ENCODE measurements at regions not wholly inside any gene's neighbourhood (a gene's known extent, or its start where the extent isn't known, plus 50 kb on each side); places are given as distances from the start of the nearest gene placed in this dataset.

DNA sequence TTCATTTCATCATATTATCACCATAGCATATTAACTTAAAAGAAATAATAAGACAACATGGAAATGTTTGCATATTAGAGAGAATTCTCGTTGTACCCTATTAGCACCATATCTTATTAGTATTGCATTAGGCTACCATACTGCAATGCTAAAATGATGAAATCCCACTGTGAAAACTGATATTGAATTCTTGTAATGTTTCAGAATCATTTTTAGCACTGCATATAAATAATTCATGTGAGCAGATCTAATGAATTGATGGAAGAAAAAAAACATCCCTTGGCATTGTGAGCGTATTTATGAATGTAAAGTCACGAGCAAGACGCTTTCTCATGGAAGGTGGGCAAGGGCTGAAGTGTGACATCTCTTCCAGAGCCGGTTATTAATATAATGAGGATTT, 257.1 kb upstream of the PTBP2 start:
- no TSS peak for BruUV-seq (replicated peaks)
- Histone ChIP-seq H3K4me1 (ENCODE audit: insufficient read depth, low read length) (no peaks in the 10 kb centered on the region), H2AFZ (ENCODE audit: low read length) (no peak overlapping the region), H3K4me2 (ENCODE audit: low read depth, low read length) (no peak overlapping the region), H3K4me3 (replicated peaks in 1 of 3; ENCODE audit: insufficient read depth in 1 of 3, low read depth in 2 of 3, low read length in 3 of 3) (no peak overlapping the region), H3K9ac (ENCODE audit: insufficient read depth, low read depth, low read length) (no peak overlapping the region), H3K27ac (ENCODE audit: extremely low read length, insufficient read depth, low read length) (no peak overlapping the region), H3K27me3 (ENCODE audit: control insufficient read depth in 1 of 2, insufficient read depth in 2 of 2, low read length in 2 of 2) (no peaks in the 10 kb centered on the region), H3K36me3 (replicated peaks in 1 of 2; ENCODE audit: control insufficient read depth in 1 of 2, insufficient read depth in 2 of 2, low read length in 2 of 2) (no peaks in the 10 kb centered on the region), H4K20me1 (ENCODE audit: insufficient read depth, low read length) (no peaks in the 10 kb centered on the region), H3K79me2 (ENCODE audit: insufficient read depth, low read length) (no peaks in the 10 kb centered on the region), H3K9me3 (ENCODE audit: low read length) (no peaks in the 10 kb centered on the region)
- in situ Hi-C loops (cut with HindIII; ENCODE audit: extremely low pct_ligation_motif_present, low pct_unique_long_range_greater_than_20kb) (no loop called here), intact Hi-C loops (cut with micrococcal nuclease; ENCODE audit: unreplicated experiment) (no loop called here)
- CTCF ChIA-PET (ENCODE audit: low intra/inter-chr PET ratio, low total read pairs), result no interaction called here
- DNase-seq (ENCODE audit: low spot score), result no peak
- no peak for FAIRE-seq
- WGBS (ENCODE audit: low lambda C conversion rate), result 11% methylated on average over 5 of the region's 5 CpGs
- ATAC-seq, result no peak
- POLR2A ChIA-PET, result no interaction called here
- no peak for TF ChIP-seq SNAI1 (CRISPR knock-in tag; IDR thresholded peaks at IDR 0.05; ENCODE audit: borderline replicate concordance)
- no peak for TF ChIP-seq ZC3H4 (CRISPR knock-in tag; IDR thresholded peaks at IDR 0.05; ENCODE audit: borderline replicate concordance)
- no peak for TF ChIP-seq EP300 (IDR thresholded peaks at IDR 0.05; ENCODE audit: low read depth in 2 of 2, low read length in 2 of 2)
- TF ChIP-seq EP300 (CRISPR knock-in tag; IDR thresholded peaks at IDR 0.05; ENCODE audit: borderline replicate concordance), result no peak
- TF ChIP-seq ZNF556 (CRISPR knock-in tag; IDR thresholded peaks at IDR 0.05; ENCODE audit: borderline replicate concordance), result no peak
- TF ChIP-seq, protein P1, sequence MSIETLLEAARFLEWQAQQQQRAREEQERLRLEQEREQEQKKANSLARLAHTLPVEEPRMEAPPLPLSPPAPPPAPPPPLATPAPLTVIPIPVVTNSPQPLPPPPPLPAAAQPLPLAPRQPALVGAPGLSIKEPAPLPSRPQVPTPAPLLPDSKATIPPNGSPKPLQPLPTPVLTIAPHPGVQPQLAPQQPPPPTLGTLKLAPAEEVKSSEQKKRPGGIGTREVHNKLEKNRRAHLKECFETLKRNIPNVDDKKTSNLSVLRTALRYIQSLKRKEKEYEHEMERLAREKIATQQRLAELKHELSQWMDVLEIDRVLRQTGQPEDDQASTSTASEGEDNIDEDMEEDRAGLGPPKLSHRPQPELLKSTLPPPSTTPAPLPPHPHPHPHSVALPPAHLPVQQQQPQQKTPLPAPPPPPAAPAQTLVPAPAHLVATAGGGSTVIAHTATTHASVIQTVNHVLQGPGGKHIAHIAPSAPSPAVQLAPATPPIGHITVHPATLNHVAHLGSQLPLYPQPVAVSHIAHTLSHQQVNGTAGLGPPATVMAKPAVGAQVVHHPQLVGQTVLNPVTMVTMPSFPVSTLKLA (IDR thresholded peaks at IDR 0.05), result no peak
- TF ChIP-seq MED8 (CRISPR knock-in tag; IDR thresholded peaks at IDR 0.05; ENCODE audit: insufficient replicate concordance), result no peak
- TF ChIP-seq MTF2 (CRISPR knock-in tag; IDR thresholded peaks at IDR 0.05; ENCODE audit: borderline replicate concordance), result no peak

- no peak overlapping the region for H3K4me2 ChIP-seq (ENCODE audit: low read depth, low read length)
- CTCF ChIA-PET (ENCODE audit: low intra/inter-chr PET ratio, low total read pairs), result no interaction called here
- H3K4me1 ChIP-seq (ENCODE audit: insufficient read depth, low read length), result no peaks in the 10 kb centered on the region
- no peaks in the 10 kb centered on the region for H3K79me2 ChIP-seq (ENCODE audit: insufficient read depth, low read length)
- WGBS (ENCODE audit: low lambda C conversion rate), result 32% methylated on average over 3 of the region's 3 CpGs
- H3K9me3 ChIP-seq (ENCODE audit: low read length), result no peaks in the 10 kb centered on the region
- H3K27ac ChIP-seq (ENCODE audit: extremely low read length, insufficient read depth, low read length), result no peak overlapping the region
- H3K4me3 ChIP-seq (replicated peaks in 1 of 3; ENCODE audit: insufficient read depth in 1 of 3, low read depth in 2 of 3, low read length in 3 of 3), result no peak overlapping the region
- no peaks in the 10 kb centered on the region for H3K27me3 ChIP-seq (ENCODE audit: control insufficient read depth in 1 of 2, insufficient read depth in 2 of 2, low read length in 2 of 2)
- in situ Hi-C loops (cut with HindIII; ENCODE audit: extremely low pct_ligation_motif_present, low pct_unique_long_range_greater_than_20kb) (no loop called here), intact Hi-C loops (cut with micrococcal nuclease; ENCODE audit: unreplicated experiment) (no loop called here)
- DNase-seq (ENCODE audit: low spot score), result no peak
- no peak for FAIRE-seq
- POLR2A ChIA-PET, result no interaction called here
- ATAC-seq, result no peak
- BruUV-seq (replicated peaks), result no TSS peak
- no peaks in the 10 kb centered on the region for H4K20me1 ChIP-seq (ENCODE audit: insufficient read depth, low read length)
- no peak overlapping the region for H3K9ac ChIP-seq (ENCODE audit: insufficient read depth, low read depth, low read length)
- H2AFZ ChIP-seq (ENCODE audit: low read length), result no peak overlapping the region
- H3K36me3 ChIP-seq (replicated peaks in 1 of 2; ENCODE audit: control insufficient read depth in 1 of 2, insufficient read depth in 2 of 2, low read length in 2 of 2), result no peaks in the 10 kb centered on the region
- TF ChIP-seq ZNF607 (CRISPR knock-in tag; IDR thresholded peaks at IDR 0.05; ENCODE audit: borderline replicate concordance) (no peak), SPEN (CRISPR knock-in tag; IDR thresholded peaks at IDR 0.05; ENCODE audit: low read depth) (no peak), ZNF235 (CRISPR knock-in tag; IDR thresholded peaks at IDR 0.05; ENCODE audit: borderline replicate concordance) (no peak), ZNF335 (CRISPR knock-in tag; IDR thresholded peaks at IDR 0.05) (no peak), REXO4 (CRISPR knock-in tag; IDR thresholded peaks at IDR 0.05; ENCODE audit: borderline replicate concordance) (no peak), SOX6 (IDR thresholded peaks at IDR 0.05) (no peak), SOX6 (CRISPR knock-in tag; IDR thresholded peaks at IDR 0.05) (no peak), RCOR2 (CRISPR knock-in tag; IDR thresholded peaks at IDR 0.05) (no peak), ARNT (IDR thresholded peaks at IDR 0.05) (no peak), ZNF792 (CRISPR knock-in tag; IDR thresholded peaks at IDR 0.05) (no peak), FOXO1 (CRISPR knock-in tag; IDR thresholded peaks at IDR 0.05) (no peak)
- TF ChIP-seq, protein P2, sequence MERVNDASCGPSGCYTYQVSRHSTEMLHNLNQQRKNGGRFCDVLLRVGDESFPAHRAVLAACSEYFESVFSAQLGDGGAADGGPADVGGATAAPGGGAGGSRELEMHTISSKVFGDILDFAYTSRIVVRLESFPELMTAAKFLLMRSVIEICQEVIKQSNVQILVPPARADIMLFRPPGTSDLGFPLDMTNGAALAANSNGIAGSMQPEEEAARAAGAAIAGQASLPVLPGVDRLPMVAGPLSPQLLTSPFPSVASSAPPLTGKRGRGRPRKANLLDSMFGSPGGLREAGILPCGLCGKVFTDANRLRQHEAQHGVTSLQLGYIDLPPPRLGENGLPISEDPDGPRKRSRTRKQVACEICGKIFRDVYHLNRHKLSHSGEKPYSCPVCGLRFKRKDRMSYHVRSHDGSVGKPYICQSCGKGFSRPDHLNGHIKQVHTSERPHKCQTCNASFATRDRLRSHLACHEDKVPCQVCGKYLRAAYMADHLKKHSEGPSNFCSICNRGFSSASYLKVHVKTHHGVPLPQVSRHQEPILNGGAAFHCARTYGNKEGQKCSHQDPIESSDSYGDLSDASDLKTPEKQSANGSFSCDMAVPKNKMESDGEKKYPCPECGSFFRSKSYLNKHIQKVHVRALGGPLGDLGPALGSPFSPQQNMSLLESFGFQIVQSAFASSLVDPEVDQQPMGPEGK (CRISPR knock-in tag; IDR thresholded peaks at IDR 0.05), result no peak
Measured at GRCh38 chr1:96464991-96465390, 256.6 kb upstream of the PTBP2 start.
